GM23338 (cell line): ENCODE measurements at regions not wholly inside any gene's neighbourhood (a gene's known extent, or its start where the extent isn't known, plus 50 kb on each side); places are given as distances from the start of the nearest gene placed in this dataset.

Source experiments
- ATAC-seq: fragments of 200-7000 bp; cut with Tn5 transposase; 3 replicates; pipeline ENCODE4 v1.9.1; 2020
- DNase-seq: peaks from one replicate; pipeline ENCODE4 v3.0.0-alpha.2; 2015; ENCODE audit warnings: low spot score
- H2AFZ ChIP-seq: fragments of 200-600 bp; sonication (generic); 2 replicates; pipeline ENCODE4 v1.8.0; 2016; ENCODE audit warnings: antibody characterized with exemption, mild to moderate bottlenecking, moderate library complexity
- H3F3A ChIP-seq: fragments of 200-600 bp; sonication (generic); replicated peaks from 2 replicates; pipeline ENCODE4 v1.8.0; 2017; ENCODE audit warnings: antibody characterized with exemption, mixed run types, low read depth
- H3K27ac ChIP-seq: fragments of 200-600 bp; sonication (generic); 2 replicates; pipeline ENCODE4 v1.6.1; 2016; ENCODE audit warnings: low read depth
- H3K27me3 ChIP-seq: fragments of 200-600 bp; sonication (generic); 2 replicates; pipeline ENCODE4 v1.8.0; 2016; ENCODE audit warnings: mild to moderate bottlenecking, mixed run types, moderate library complexity; ENCODE audit not compliant: insufficient read depth
- H3K36me3 ChIP-seq: fragments of 200-600 bp; sonication (generic); 2 replicates; pipeline ENCODE4 v1.8.0; 2016; ENCODE audit warnings: mild to moderate bottlenecking; ENCODE audit not compliant: insufficient read depth
- H3K4me1 ChIP-seq: fragments of 200-600 bp; sonication (generic); 2 replicates; pipeline ENCODE4 v1.8.0; 2016; ENCODE audit warnings: mild to moderate bottlenecking, moderate library complexity; ENCODE audit not compliant: insufficient read depth
- H3K4me2 ChIP-seq: fragments of 200-600 bp; sonication (generic); 2 replicates; pipeline ENCODE4 v1.7.1; 2017; ENCODE audit warnings: mixed run types
- H3K4me3 ChIP-seq: fragments of 200-600 bp; sonication (generic); 2 replicates; pipeline ENCODE4 v1.6.1; 2016; ENCODE audit warnings: mixed run types
- H3K79me2 ChIP-seq: fragments of 200-600 bp; sonication (generic); replicated peaks from 2 replicates; pipeline ENCODE4 v1.8.0; 2017; ENCODE audit warnings: mild to moderate bottlenecking; ENCODE audit not compliant: insufficient read depth
- H3K9me2 ChIP-seq: fragments of 200-600 bp; sonication (generic); 2 replicates; pipeline ENCODE4 v1.8.0; 2017; ENCODE audit not compliant: insufficient read depth
- H4K20me1 ChIP-seq: fragments of 200-600 bp; sonication (generic); replicated peaks from 2 replicates; pipeline ENCODE4 v1.8.0; 2017; ENCODE audit warnings: mild to moderate bottlenecking; ENCODE audit not compliant: insufficient read depth
- H3K27ac Mint-ChIP-seq: 2 replicates; pipeline ENCODE4 v1.8.0; 2020; ENCODE audit warnings: inconsistent platforms, mild to moderate bottlenecking, moderate library complexity, mixed read lengths
- H3K27me3 Mint-ChIP-seq: 3 replicates; pipeline ENCODE4 v1.8.0; 2022; ENCODE audit warnings: low read depth, mild to moderate bottlenecking, moderate library complexity, mixed read lengths, inconsistent platforms; ENCODE audit not compliant: insufficient read depth, poor library complexity
- H3K36me3 Mint-ChIP-seq: 3 replicates; pipeline ENCODE4 v1.8.0; 2021; ENCODE audit warnings: low read depth, mild to moderate bottlenecking, inconsistent platforms, moderate library complexity, mixed read lengths
- H3K4me1 Mint-ChIP-seq: 3 replicates; pipeline ENCODE4 v1.8.0; 2020; ENCODE audit warnings: mild to moderate bottlenecking, inconsistent platforms, mixed read lengths
- H3K4me3 Mint-ChIP-seq: 3 replicates; pipeline ENCODE4 v1.8.0; 2021; ENCODE audit warnings: moderate library complexity, mild to moderate bottlenecking, inconsistent platforms, mixed read lengths
- H3K9me3 Mint-ChIP-seq: 3 replicates; pipeline ENCODE4 v1.8.0; 2020; ENCODE audit warnings: moderate library complexity, mild to moderate bottlenecking, inconsistent platforms, mixed read lengths
- CREB1 ChIP-seq: fragments of 250-450 bp; sonication (Bioruptor Pico); IDR thresholded peaks from 2 replicates; pipeline ENCODE4 v1.5.0; 2020; ENCODE audit warnings: low read depth, mild to moderate bottlenecking, moderate library complexity
- EZH2 ChIP-seq: fragments of 200-600 bp; sonication (generic); IDR thresholded peaks from one replicate; pipeline ENCODE4 v1.8.0; 2017; ENCODE audit warnings: antibody characterized with exemption, mild to moderate bottlenecking, low read depth; ENCODE audit not compliant: unreplicated experiment
- EZH2phosphoT487 ChIP-seq: fragments of 200-600 bp; sonication (generic); IDR thresholded peaks from one replicate; pipeline ENCODE4 v1.8.1; 2018; ENCODE audit warnings: antibody characterized with exemption; ENCODE audit not compliant: unreplicated experiment
- NANOG ChIP-seq: IDR thresholded peaks from 2 replicates; pipeline ENCODE4 v1.6.1; 2016; ENCODE audit warnings: antibody characterized with exemption, borderline replicate concordance
- STAT1 ChIP-seq: IDR thresholded peaks from one replicate; pipeline ENCODE4 v1.6.1; 2016; ENCODE audit warnings: antibody characterized with exemption; ENCODE audit not compliant: unreplicated experiment
- ZNF331 ChIP-seq: fragments of 250-450 bp; sonication (Bioruptor Pico); IDR thresholded peaks from 2 replicates; pipeline ENCODE4 v1.5.0; 2020; ENCODE audit warnings: low read depth, mild to moderate bottlenecking, moderate library complexity
- ZNF462 ChIP-seq: fragments of 250-450 bp; sonication (Bioruptor Pico); IDR thresholded peaks from 2 replicates; pipeline ENCODE4 v1.5.0; 2020; ENCODE audit warnings: mild to moderate bottlenecking, moderate library complexity
- TF ChIP-seq, protein P1 (sequence below): IDR thresholded peaks from 2 replicates; pipeline ENCODE4 v1.6.1; 2016; ENCODE audit warnings: antibody characterized with exemption

DNA sequence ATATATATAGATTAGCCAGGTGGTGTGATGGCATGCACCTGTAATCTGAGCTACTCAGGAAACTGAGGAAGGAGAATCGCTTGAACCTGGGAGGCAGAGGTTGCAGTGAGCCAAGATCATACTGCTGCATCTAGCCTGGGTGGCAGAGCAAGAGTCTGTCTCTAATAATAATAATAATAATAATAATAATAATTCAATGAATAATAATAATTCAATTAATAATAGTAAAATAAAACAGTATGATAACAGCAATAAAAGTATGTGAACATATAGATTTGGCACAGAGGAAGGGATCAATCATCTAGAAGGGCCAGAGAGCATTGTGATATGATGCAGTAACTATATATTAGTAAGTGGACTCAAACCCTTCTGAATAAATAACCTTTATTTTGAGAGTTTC is 314.5 kb upstream of the COL8A1 start (continued):
- TF ChIP-seq ZNF462 (no peak), CREB1 (no peak), STAT1 (no peak), ZNF331 (no peak), NANOG (no peak)
- TF ChIP-seq, protein P1, sequence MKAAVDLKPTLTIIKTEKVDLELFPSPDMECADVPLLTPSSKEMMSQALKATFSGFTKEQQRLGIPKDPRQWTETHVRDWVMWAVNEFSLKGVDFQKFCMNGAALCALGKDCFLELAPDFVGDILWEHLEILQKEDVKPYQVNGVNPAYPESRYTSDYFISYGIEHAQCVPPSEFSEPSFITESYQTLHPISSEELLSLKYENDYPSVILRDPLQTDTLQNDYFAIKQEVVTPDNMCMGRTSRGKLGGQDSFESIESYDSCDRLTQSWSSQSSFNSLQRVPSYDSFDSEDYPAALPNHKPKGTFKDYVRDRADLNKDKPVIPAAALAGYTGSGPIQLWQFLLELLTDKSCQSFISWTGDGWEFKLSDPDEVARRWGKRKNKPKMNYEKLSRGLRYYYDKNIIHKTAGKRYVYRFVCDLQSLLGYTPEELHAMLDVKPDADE: no peak

DNA sequence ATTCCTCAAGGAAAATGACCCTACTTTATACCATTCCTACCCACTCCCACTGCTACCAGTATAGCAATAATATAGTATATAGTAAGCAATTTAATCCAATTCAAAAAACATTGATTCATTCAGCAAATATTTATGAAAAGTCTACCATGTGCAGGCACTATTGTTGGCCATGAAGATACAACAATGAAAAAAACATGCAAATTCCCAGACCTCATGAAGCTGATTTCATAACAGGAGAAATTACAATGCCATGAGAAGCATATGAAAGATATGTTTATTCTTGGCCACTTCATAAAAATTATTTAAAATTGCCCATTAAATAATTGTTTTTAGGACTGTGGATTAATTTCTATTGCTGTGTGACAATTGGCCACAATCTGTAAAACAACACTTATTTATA is 315.8 kb upstream of the COL8A1 start:
- H3K27ac Mint-ChIP-seq: no peak overlapping the region
- no peaks in the 10 kb centered on the region for H3K27me3 ChIP-seq
- H3K9me2 ChIP-seq: no peaks in the 10 kb centered on the region
- H3K4me1 Mint-ChIP-seq: no peaks in the 10 kb centered on the region
- no peak overlapping the region for H3K4me3 ChIP-seq
- no peaks in the 10 kb centered on the region for H3K79me2 ChIP-seq
- DNase-seq (no peak), ATAC-seq (no peak)
- no peaks in the 10 kb centered on the region for H3K9me3 Mint-ChIP-seq
- no peaks in the 10 kb centered on the region for H3K36me3 ChIP-seq
- no peak overlapping the region for H3K27ac ChIP-seq
- no peaks in the 10 kb centered on the region for H3K4me1 ChIP-seq
- H3K27me3 Mint-ChIP-seq: no peaks in the 10 kb centered on the region
- no peaks in the 10 kb centered on the region for H4K20me1 ChIP-seq
- H3K36me3 Mint-ChIP-seq: no peaks in the 10 kb centered on the region
- no peak overlapping the region for H3K4me2 ChIP-seq
- H2AFZ ChIP-seq: no peak overlapping the region
- no peak overlapping the region for H3K4me3 Mint-ChIP-seq
- H3F3A ChIP-seq: no peaks in the 10 kb centered on the region
- no peak for TF ChIP-seq NANOG
- TF ChIP-seq EZH2phosphoT487: no peak
- no peak for TF ChIP-seq ZNF462
- no peak for TF ChIP-seq ZNF331
- TF ChIP-seq CREB1: no peak
- no peak for TF ChIP-seq EZH2
